ENCODE measurements at regions not wholly inside any gene's neighbourhood (a gene's known extent, or its start where the extent isn't known, plus 50 kb on each side); places are given as distances from the start of the nearest gene placed in this dataset.

DNA sequence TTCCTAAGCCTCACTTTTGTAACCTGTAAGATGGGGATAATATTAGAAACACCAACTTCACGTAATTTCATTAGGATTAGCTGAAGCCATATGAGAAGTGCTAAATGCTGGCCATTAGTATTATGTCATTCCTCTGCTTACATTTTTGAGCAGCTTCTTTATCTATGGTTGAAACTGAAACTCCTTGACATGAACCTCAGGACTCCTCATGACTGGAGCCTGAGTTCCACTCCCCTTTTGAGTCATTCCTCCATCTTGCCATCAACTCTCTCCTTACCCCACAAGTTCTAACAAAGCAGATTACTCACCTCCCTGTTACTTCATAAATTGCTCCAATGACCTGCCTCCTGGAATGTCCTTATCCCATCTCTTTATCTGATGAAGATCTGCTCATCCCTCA is 123.2 kb upstream of the KCNIP4 start:
- H3K79me2 ChIP-seq (ENCODE audit: control insufficient read depth, insufficient read depth, low read length): no peaks in the 10 kb centered on the region
- H3K27me3 ChIP-seq (replicated peaks in 1 of 2; ENCODE audit: control insufficient read depth in 2 of 2, insufficient read depth in 2 of 2, low read length in 1 of 2): no peaks in the 10 kb centered on the region
- CTCF ChIA-PET: no interaction called here
- BruUV-seq (replicated peaks): no TSS peak
- intact Hi-C loops (cut with micrococcal nuclease; ENCODE audit: unreplicated experiment) (no loop called here), in situ Hi-C loops (cut with MboI) (no loop called here)
- RAD21 ChIA-PET (ENCODE audit: unreplicated experiment): no interaction called here
- no peak for FAIRE-seq
- no peaks in the 10 kb centered on the region for H4K20me1 ChIP-seq (ENCODE audit: control insufficient read depth, insufficient read depth)
- H3K9ac ChIP-seq (ENCODE audit: control insufficient read depth, insufficient read depth, low read length): no peak overlapping the region
- TF ChIP-seq RFX5 (IDR thresholded peaks at IDR 0.05; ENCODE audit: low read depth, low read length) (no peak), IRF4 (IDR thresholded peaks at IDR 0.05; ENCODE audit: low read depth, low read length) (peak; percentile 69; the same call in 1 of the 2 replicates), ATF3 (IDR thresholded peaks at IDR 0.05; ENCODE audit: borderline replicate concordance, extremely low read depth, low read depth, low read length) (no peak), KDM1A (IDR thresholded peaks at IDR 0.05; ENCODE audit: borderline replicate concordance) (no peak), HDAC6 (IDR thresholded peaks at IDR 0.05; ENCODE audit: unreplicated experiment) (no peak), ZNF274 (IDR thresholded peaks at IDR 0.05; ENCODE audit: insufficient read depth, insufficient read length) (no peak), YY1 (IDR thresholded peaks at IDR 0.05; ENCODE audit: low read depth, low read length) (no peak), IKZF1 (conservative IDR thresholded peaks at IDR 0.05) (peak; percentile 41; the same call in 1 of the 2 replicates), ASH2L (IDR thresholded peaks at IDR 0.05; ENCODE audit: borderline replicate concordance, low read depth) (no peak), NFIC (IDR thresholded peaks at IDR 0.05; ENCODE audit: low read depth, low read length) (0 out of 2 replicates have a peak, but pooled peaks have one; percentile 32), ATF7 (IDR thresholded peaks at IDR 0.05; ENCODE audit: low read depth) (peak; percentile 63), RUNX3 (IDR thresholded peaks at IDR 0.05; ENCODE audit: low read length) (peak; percentile 68), MTA2 (IDR thresholded peaks at IDR 0.05; ENCODE audit: low read depth) (0 out of 2 replicates have a peak, but pooled peaks have one; percentile 13), IKZF2 (IDR thresholded peaks at IDR 0.05) (peak in 1 of 2 experiments; percentile 40; a peak in 1 of 4 replicates), DPF2 (IDR thresholded peaks at IDR 0.05) (no peak), JUNB (IDR thresholded peaks at IDR 0.05) (peak; percentile 57)
- TF ChIP-seq, protein P1, sequence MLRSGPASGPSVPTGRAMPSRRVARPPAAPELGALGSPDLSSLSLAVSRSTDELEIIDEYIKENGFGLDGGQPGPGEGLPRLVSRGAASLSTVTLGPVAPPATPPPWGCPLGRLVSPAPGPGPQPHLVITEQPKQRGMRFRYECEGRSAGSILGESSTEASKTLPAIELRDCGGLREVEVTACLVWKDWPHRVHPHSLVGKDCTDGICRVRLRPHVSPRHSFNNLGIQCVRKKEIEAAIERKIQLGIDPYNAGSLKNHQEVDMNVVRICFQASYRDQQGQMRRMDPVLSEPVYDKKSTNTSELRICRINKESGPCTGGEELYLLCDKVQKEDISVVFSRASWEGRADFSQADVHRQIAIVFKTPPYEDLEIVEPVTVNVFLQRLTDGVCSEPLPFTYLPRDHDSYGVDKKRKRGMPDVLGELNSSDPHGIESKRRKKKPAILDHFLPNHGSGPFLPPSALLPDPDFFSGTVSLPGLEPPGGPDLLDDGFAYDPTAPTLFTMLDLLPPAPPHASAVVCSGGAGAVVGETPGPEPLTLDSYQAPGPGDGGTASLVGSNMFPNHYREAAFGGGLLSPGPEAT (IDR thresholded peaks at IDR 0.05; ENCODE audit: low read depth): no peak
- no peaks in the 10 kb centered on the region; the same call in 2 of the 3 replicates for H3K9me3 ChIP-seq (replicated peaks; ENCODE audit: control insufficient read depth, insufficient read depth, low read length)
- H3K4me1 ChIP-seq (ENCODE audit: control insufficient read depth, insufficient read depth, low read length): no peaks in the 10 kb centered on the region
- POLR2A ChIA-PET: no interaction called here
- 0% methylated on average over 1 of the region's 1 CpG for WGBS (ENCODE audit: insufficient coverage, insufficient replicate concordance, low lambda C conversion rate, missing lambda C conversion rate)
- H3K4me2 ChIP-seq (ENCODE audit: control insufficient read depth, insufficient read depth): no peak overlapping the region
- DNase-seq (ENCODE audit: low read depth, low spot score): no peak
- H3K27ac ChIP-seq (ENCODE audit: control insufficient read depth, insufficient read depth): no peak overlapping the region
- SMC1A ChIA-PET (ENCODE audit: uncharacterized antibody, unreplicated experiment): no interaction called here
- ATAC-seq: peak; percentile 77
- H2AFZ ChIP-seq (ENCODE audit: control insufficient read depth, low read depth, low read length): no peak overlapping the region
- no peak overlapping the region for H3K4me3 ChIP-seq
- no peaks in the 10 kb centered on the region for H3K36me3 ChIP-seq (ENCODE audit: control insufficient read depth in 2 of 2, insufficient read depth in 2 of 2, low read length in 1 of 2)
